ENCODE measurements at regions not wholly inside any gene's neighbourhood (a gene's known extent, or its start where the extent isn't known, plus 50 kb on each side); places are given as distances from the start of the nearest gene placed in this dataset.
"Not testable (repeated sequence)": the region's sequence is repeated elsewhere in the genome, so short reads cannot be mapped to it uniquely, and the experiment has no call there.

DNA sequence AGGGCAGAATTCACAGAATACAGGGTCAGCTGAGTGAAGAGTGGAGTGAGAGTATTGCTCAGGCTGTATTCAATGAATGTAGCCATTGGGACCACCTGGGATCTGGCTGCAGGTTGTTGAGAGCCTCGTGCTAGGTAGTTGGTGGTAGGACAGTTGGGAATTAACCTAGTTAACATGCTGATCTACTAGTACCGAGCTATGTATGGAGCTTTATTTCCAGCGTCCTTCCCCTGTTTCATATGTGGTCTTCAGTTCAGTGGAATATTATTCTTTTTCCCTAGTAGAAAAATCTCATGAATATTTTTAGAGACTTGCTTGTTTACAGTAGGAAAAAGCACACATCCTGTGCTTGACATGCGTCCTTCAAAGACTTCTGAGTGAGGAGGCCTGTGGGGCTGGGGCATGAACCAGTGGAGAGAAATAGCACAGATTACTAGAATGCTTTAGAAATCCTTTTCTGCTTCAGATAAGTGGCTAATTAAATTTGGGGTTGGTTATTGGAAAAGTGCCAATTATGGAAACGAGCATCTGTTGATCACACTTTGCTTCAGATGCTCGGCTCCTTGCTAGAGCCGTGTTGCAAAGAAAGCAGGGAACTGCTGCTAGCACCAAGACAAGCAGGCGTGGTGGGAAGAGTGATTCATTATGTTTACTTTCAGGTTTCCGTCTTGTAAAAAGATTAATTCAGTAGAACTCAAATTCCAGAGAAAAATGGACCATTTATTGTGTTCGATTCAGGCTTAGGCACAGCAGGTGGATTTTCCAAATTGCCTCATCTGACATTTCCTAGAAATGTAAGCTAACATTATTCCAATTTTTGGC is 53.6 kb downstream of the ARF6 start:
- DNase-seq = peak; percentile 49

GRCh38 chr14:49947506-49947905 is 54.6 kb downstream of the ARF6 start:
- no peak for DNase-seq

GRCh38 chr14:49950275-49951228 is 57.7 kb downstream of the ARF6 start:
- peak; percentile 76 for DNase-seq

- no peak for DNase-seq
These were observed 58.3 kb downstream of the ARF6 start for GRCh38 chr14:49951229-49951607.

- DNase-seq = no peak
These were observed 58.9 kb downstream of the ARF6 start for GRCh38 chr14:49951691-49952345.

- no peak for DNase-seq
These were observed 60.3 kb downstream of the ARF6 start for GRCh38 chr14:49953196-49953595.

DNA sequence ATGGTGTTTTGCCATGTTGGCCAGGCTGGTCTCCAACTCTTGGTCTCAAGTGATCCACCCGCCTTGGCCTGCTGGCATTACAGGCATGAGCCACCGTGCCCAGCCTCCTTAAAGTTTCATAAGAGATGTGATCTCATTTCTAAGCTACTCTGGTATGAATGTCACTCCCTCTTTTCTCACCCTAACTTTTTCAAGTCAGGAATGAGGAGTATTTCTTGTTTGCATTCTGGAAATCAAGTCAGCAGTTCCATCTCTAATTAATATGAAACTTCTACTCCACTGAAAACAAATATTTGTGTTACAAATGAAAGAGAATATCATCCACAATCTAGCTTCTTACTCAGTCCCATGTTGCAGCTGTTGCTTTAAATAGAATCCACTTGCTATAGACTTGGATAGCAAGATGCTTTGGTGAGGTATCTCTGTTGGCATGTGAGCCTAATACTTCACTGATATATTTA is 61.3 kb downstream of the ARF6 start:
- DNase-seq = no peak

DNA sequence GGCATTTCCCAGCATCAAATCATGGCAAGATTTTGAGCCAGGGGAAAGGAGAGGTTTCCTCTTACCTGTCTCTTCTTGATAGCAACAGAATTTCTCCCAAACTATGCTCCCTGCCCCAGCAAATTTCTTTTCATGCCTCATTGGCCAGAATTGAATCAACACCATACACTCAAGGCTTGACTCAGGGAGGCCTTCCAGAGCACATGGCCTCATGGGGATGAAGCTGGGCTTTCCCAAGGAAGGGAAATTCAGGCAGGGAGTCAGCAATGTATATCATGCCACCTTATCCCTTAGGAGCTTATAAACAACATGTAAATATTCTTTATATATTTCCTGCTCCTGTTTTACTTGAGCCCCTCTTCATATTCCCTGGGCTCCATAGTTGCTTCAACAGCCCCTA is 62.1 kb downstream of the ARF6 start:
- DNase-seq = no peak

GRCh38 chr14:49957089-49957852 is 64.4 kb downstream of the ARF6 start:
- no peak for DNase-seq

- peak; percentile 97 for DNase-seq
These were observed 67.0 kb downstream of the ARF6 start for GRCh38 chr14:49959822-49960408.

DNA sequence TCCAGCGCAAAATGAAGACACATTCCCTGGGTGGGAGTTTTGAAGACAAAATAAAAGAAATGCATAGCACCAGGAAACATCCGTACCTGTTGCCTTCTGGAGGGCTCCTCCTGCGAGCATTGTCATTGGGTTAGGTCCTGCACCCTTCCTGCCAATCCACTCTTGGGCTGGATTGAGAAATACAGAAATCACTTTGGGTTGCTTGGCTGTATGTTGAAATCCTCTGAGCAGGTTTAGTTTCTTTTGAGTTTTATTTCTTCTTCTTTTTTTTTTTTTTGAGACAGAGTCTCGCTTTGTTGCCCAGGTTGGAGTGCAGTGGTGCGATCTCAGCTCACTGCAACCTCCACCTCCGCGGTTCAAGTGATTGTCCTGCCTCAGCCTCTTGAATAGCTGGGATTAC is 67.6 kb downstream of the ARF6 start:
- peak; percentile 73 for DNase-seq

- DNase-seq = no peak
These were observed 68.7 kb downstream of the ARF6 start for GRCh38 chr14:49961270-49962222.

GRCh38 chr14:49962621-49963020 is 69.7 kb downstream of the ARF6 start:
- DNase-seq = no peak

GRCh38 chr14:49965068-49965651 is 72.3 kb downstream of the ARF6 start:
- not testable (repeated sequence) for DNase-seq

- no peak for DNase-seq
These were observed 73.5 kb downstream of the ARF6 start for GRCh38 chr14:49966304-49966809.

- DNase-seq = no peak
These were observed 74.2 kb downstream of the ARF6 start for GRCh38 chr14:49966971-49967630.

DNA sequence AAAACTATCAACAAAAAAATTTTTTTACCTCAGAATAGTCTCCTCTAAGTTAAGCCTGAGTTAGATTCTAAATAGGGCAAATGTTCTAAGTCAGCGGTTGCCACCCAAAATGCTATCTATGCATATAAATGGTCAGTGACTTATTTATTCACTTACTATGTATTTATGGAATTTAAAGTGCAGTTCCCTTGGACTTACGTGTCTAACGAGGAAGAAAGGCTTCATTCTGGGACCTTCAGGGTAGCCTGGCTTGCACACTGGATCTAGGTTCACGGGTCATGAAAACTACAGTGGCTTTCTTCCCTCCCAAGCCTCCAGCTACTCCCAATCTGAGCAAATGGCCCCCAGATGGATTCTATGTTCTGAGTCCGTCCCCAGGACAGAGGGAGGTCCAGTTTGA is 77.1 kb downstream of the ARF6 start:
- DNase-seq = no peak

DNA sequence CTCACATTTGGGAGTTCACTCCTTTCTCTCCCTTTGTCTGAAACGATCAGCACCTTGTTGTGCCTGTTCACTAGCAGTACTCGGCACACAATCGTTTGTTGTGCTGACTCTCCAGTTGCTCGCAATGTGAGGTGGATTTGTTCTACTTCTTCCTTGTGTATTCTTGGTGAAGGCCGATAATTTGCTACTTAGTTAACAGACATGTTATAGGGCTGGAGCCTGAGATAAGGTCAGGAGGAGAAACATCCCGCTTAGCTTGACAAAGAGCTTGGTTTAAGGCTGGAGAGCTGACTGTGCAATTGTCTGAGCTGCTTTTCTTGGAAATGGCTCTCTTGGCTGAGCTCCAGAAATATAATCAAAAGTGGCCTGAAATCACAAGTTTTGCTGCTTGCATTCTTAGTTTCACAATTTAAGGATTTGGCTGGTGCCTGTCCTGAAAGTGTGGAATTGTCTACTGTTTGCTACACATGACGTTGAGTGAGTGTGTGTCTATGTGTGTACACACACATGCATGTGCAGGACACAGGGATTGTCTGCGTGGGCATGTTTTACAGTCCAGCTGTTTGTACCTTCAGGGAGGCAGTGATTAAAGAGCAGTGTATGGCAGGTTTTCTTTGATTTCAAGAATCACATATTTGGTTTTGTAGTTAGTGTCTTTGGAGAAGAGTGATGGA is 77.7 kb downstream of the ARF6 start:
- no peak for DNase-seq
